Medulla oblongata (tissue), 1 donor: ENCODE measurements at regions not wholly inside any gene's neighbourhood (a gene's known extent, or its start where the extent isn't known, plus 50 kb on each side); places are given as distances from the start of the nearest gene placed in this dataset.

Experiments used
- DNase-seq: peaks from one replicate; pipeline ENCODE4 v3.0.0-alpha.2; 2015; ENCODE audit errors: extremely low spot score

GRCh38 chr3:113096188-113096892 is 105.6 kb downstream of the GTPBP8 start:
- no peak for DNase-seq

GRCh38 chr3:113097960-113098447 is 107.2 kb downstream of the GTPBP8 start:
- no peak for DNase-seq

GRCh38 chr3:113100063-113100462 is 109.3 kb downstream of the GTPBP8 start:
- DNase-seq: no peak

- peak; percentile 45 for DNase-seq
Observed at GRCh38 chr3:113103588-113103987, 107.8 kb upstream of the BOC start.

GRCh38 chr3:113104357-113105092 is 106.8 kb upstream of the BOC start:
- no peak for DNase-seq

- peak; percentile 75 for DNase-seq
Observed at GRCh38 chr3:113105093-113105449, 106.3 kb upstream of the BOC start.

- no peak for DNase-seq
Observed at GRCh38 chr3:113105966-113106660, 105.2 kb upstream of the BOC start.

- no peak for DNase-seq
Observed at GRCh38 chr3:113110267-113110666, 101.1 kb upstream of the BOC start.

GRCh38 chr3:113111011-113111707 is 100.2 kb upstream of the BOC start:
- DNase-seq: no peak

GRCh38 chr3:113113361-113113760 is 98.0 kb upstream of the BOC start:
- DNase-seq: no peak

GRCh38 chr3:113117511-113118234 is 93.7 kb upstream of the BOC start:
- DNase-seq: no peak

- no peak for DNase-seq
Observed at GRCh38 chr3:113118336-113118735, 93.0 kb upstream of the BOC start.

- DNase-seq: no peak
Observed at GRCh38 chr3:113124256-113124830, 87.0 kb upstream of the BOC start.

- no peak for DNase-seq
Observed at GRCh38 chr3:113125951-113126350, 85.4 kb upstream of the BOC start.

- no peak for DNase-seq
Observed at GRCh38 chr3:113128386-113129015, 82.9 kb upstream of the BOC start.

GRCh38 chr3:113129168-113129567 is 82.2 kb upstream of the BOC start:
- DNase-seq: no peak

GRCh38 chr3:113132571-113132996 is 78.8 kb upstream of the BOC start:
- DNase-seq: no peak

- no peak for DNase-seq
Observed at GRCh38 chr3:113133140-113133539, 78.2 kb upstream of the BOC start.

- peak; percentile 25 for DNase-seq
Observed at GRCh38 chr3:113136071-113136470, 75.3 kb upstream of the BOC start.

GRCh38 chr3:113136544-113136943 is 74.8 kb upstream of the BOC start:
- no peak for DNase-seq
